Left colon (tissue), 2 donors: ENCODE measurements at regions not wholly inside any gene's neighbourhood (a gene's known extent, or its start where the extent isn't known, plus 50 kb on each side); places are given as distances from the start of the nearest gene placed in this dataset.

ENCODE experiments used
- ATAC-seq: fragments of 200-7000 bp; cut with Tn5 transposase; one replicate; pipeline ENCODE4 v1.9.1; 2020; ENCODE audit warnings: mild to moderate bottlenecking, moderate library complexity
- DNase-seq, 2 donors: peaks; one replicate each; pipeline ENCODE4 v3.0.0-alpha.2; 2020
- intact Hi-C, 2 donors: fragments of 100-400 bp; cut with DNase I in 1 of 2; cut with micrococcal nuclease in 1 of 2; formaldehyde crosslinking; loops; one replicate each; pipeline versions ENCODE4 v1.11.2 to v1.14.0; 2022; cut with DNase I, micrococcal nuclease
- donor health status: DM: no; HTN: no; CAD: no.
- donor health status: DM: yes; HTN: yes; CAD: no.

DNA sequence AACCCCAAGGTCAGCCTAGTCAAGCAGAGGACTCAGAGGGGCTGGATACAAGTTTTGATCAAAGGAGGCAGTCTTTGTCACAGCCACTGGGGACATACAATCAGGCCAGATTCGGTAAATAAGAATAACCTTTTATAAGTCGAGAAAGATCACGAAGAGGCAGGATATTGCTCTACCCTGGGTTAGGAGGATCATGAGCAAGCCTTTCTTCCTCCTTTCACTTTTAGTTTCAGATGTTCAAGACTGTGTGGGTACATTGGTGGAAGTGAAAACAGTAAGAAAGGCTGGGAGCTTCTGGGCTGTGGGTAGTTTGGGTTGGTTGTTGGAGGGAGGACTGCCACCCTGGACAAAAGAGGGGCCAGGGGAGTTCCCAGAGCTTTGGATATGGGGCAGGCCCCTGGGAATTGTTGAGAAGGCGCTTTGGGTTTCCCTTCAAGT is 127.7 kb downstream of the SNAPC1 start:
- ATAC-seq, result peak; percentile 43
- no peak for DNase-seq
- intact Hi-C loops, result no loop called here

DNA sequence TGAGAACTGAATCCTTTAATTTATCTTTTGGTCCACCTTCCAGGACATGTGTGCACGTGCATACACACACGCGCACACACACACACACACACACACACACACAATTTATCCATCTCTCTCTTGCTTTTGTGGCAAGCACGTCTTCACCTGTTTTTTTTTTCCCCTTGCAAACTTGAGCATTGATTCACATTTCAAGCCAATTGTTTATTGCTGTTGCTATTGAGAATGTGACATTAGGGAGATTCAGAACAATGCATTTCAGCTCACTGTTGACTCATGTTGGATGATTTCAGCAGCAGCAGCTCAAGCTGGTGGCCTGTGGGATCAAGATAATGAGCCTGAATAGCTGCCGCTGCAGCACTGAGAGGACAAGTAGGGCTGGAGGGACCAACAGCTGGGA is 128.9 kb downstream of the SNAPC1 start:
- intact Hi-C loops, result no loop called here
- ATAC-seq, result no peak
- DNase-seq, result no peak

DNA sequence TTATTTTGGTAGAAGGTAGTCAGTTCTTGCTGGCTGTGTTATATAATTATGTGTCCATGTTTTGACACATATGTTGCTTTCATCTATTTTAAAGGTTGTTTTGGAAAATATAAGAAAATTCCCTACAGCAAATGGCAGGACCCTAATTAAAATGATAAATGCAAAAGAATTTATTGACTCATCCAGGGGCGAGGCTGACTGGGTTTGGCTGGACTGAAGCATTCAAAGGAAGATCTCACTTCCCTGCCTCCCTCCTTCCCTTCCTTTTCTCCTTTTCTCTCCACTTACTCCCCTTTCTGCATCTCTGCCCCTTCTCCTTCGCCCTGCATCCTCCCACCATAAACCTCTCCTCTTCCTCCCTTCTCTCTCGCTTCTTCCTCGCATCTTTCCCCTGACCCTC is 129.6 kb downstream of the SNAPC1 start:
- no peak for DNase-seq
- intact Hi-C loops, result no loop called here
- no peak for ATAC-seq

DNA sequence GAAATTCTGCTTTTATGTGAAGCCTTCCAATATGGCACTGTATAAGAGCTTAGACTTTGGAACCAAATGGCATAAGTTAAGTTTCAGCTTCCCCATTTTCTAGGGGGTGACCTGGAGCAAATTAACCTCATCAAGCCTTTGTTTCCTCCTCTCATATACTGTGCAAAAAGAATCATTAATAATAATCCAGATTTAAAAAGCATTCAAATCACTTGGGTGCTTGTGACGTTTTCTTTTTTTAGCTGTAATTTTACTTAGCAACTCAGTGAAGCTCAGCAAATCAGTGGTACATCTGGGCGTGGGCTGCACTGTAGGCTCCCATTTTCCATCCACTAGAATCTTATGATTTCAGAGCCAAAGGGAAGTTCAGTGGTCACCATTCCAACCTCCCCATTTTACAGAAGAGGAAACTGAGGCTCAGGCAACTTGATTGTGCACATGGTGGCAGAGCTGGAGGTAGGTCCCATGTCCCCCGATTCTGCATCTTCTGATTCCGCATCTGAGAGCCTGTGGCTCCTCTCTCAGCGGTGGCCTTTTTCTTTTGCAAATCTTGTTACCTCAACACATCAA is 131.2 kb downstream of the SNAPC1 start:
- ATAC-seq, result no peak
- intact Hi-C loops, result no loop called here
- DNase-seq, result no peak

DNA sequence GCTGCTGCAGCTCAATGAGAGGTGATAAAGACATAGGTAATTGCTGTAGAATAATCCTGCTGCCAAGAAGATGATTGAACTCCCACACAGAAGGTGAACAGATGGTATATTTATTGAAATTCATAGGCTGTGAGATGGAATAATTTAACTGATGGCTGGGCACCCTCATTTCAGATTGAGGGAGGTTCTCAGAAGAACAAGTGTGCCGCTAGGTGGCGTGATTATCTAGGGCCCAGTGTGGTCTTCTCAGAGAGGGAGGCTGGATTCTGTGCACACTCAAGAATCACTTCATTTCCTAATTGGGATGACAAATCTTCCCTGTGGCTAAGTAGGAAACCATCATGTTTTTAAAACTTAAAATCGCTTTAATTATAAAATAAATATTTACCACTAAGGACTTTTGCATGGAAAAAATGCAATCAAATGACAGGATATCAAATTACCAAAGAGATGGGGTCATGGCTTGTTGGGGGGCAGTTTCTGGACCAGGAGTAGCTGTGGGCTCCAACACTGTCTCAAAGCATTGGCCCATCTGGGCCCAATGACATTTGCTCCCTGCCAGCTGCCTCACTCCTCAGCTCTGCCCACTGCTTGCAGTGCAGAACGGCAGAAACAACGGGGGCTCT is 132.3 kb downstream of the SNAPC1 start:
- intact Hi-C loops, result no loop called here
- DNase-seq, result peak; percentile 31 to 80
- ATAC-seq, result peak; percentile 54

DNA sequence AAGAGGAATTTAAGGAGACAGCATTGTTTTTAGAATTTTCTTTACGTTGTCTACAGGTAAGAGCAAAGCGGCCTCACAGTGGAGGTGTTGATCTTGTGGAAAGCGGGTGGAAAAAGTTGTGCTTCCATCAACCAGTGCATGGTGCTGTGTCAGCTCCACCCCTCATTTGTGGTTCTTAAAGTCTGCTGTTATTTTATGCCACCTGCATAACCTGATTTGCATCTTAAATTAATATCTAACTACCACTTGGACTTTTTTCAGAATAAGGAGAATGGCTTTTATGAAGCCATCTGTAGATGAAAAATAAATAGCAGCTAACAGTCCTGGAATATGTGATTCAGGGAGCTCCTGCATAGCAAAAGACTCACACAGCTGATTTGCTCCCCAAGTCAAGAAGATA is 135.1 kb downstream of the SNAPC1 start:
- no peak for ATAC-seq
- intact Hi-C loops, result no loop called here
- DNase-seq, result no peak

DNA sequence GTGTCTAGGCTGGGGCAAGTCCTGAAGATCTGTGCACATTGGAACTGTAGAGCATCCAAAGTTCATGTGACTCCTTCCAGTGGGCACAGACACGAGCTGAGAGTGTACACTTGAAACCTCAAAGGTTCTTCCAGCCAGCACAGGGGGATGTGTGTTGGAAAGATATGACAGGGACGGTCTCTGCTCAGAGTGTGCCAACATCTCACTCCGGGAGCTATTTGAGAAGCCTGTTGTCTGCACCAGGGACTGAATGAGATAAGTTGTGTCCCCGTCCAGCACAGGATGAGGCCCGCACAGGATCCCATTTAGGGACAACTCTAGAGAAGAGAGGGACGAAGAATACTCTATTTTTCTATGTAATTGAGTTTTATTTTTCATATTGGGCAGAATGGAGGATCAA is 136.3 kb downstream of the SNAPC1 start:
- DNase-seq, result no peak
- no peak for ATAC-seq
- intact Hi-C loops, result no loop called here

DNA sequence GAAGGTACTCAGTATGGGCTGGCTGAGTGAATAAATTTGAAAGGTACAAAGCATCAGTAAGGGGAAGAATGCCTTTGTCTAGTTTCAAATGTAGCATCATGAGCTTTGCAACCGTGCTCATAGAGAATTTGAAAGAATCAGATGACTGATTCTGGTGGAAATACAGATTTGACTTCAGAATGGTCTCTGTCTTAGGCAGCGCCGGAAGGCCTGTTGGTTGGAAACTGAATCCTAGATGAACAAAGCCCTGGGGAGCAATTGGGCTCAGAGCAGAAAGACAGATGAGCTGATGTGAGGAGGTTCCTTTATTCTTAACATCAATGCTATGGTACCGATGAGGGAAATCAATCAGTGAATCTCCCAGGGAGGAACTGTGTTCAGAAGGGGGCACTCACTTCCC is 137.3 kb downstream of the SNAPC1 start:
- ATAC-seq, result no peak
- intact Hi-C loops, result no loop called here
- DNase-seq, result no peak

DNA sequence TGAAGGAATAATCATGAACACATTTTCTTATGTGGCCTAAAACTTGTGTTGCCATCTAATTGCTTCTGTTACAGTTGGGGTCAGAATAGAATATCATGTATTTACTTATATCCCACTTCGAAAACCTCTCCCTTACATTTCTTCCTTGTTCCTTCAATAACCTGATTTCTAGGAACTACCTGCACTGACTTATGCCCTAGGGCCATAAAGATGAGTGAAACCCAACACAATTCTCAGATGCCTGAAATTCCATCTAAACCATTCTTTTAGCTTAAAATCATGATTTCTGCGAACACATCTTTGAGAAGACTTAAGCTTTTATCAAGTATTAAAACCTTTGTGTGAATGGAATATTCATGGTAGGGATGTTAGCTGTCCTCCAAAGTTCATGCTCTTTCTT is 142.7 kb downstream of the SNAPC1 start:
- intact Hi-C loops, result no loop called here
- DNase-seq (no peak), ATAC-seq (no peak)

DNA sequence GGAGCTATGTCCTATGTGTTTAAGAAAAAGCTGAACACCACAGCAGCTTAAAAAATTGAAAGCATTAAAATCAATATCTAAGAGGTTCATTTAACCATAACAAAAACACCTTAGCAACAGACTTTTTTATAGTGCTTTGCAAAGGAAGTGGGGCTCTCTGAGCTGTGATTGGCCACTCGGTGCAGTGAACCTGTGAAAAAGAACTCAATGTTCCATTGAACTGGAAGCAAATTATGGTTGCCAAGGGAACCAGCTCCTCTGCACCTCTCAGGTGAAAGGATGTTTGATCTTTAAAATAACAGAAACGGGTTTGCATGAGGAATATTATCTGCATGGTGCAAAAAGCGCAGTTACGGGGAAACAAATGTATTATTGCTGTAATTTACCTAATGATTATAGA is 149.4 kb downstream of the SNAPC1 start:
- intact Hi-C loops, result no loop called here
- ATAC-seq (no peak), DNase-seq (no peak)

DNA sequence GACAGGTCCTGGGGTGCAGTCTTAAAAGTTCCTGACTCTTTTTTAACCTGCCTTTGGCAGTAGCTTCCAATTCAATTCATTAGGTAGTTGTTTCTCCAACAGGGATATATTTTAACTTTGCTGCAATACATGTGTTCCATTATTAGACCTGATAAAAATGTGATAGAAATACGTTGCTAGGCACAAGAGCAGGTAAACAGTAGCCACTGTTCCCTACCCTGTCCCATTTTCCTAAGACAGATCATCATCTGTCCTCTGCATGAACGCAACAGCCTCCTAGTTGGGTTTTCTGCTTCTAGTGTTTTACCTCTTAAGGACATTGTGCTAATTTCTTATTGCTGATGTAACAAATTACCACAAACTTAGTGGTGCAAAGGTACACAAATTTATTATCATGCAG is 156.8 kb downstream of the SNAPC1 start:
- DNase-seq (no peak), ATAC-seq (no peak)
- intact Hi-C loops, result no loop called here

DNA sequence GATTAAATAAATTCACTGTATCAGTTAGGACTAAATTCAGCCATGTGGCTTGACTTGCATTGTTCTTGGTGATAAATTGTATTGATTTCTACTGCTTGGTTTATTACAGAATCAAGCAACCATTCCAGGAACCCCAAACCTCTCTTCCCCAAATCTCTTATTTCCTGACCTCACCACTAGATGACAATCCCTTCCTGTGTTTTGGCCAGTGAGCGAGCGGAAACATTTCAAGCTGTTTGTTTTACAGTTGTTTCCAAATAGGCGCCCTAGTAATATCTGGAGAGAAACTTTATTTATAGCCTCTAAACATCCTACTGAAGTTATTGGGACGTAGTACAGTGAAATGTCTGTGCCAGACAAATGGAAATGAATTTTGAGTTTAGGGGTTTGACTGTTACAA is 161.1 kb downstream of the SNAPC1 start:
- DNase-seq, result no peak
- no peak for ATAC-seq
- intact Hi-C loops, result no loop called here

DNA sequence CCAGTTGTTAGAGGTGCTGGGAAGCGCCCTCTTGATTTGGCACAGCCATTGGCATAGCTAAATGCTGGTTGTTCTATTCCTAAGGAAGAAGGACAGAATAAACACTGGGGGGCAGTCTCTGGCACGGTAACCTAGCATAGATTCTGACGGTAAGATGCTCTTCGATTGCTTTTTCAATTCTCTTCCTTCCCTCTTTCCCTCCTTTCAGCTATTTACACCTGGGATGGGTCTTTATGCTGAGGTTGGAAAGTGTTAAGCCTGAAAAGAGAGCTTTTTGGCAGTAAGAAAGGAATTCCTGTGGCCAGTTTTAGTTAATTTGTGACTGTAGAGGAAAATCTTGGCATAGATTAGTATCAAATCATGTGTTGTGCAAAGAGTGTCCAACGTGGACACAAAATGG is 162.8 kb downstream of the SNAPC1 start:
- DNase-seq (peak in 1 of 2 donors; percentile 9), ATAC-seq (peak; percentile 39)
- intact Hi-C loops, result no loop called here

DNA sequence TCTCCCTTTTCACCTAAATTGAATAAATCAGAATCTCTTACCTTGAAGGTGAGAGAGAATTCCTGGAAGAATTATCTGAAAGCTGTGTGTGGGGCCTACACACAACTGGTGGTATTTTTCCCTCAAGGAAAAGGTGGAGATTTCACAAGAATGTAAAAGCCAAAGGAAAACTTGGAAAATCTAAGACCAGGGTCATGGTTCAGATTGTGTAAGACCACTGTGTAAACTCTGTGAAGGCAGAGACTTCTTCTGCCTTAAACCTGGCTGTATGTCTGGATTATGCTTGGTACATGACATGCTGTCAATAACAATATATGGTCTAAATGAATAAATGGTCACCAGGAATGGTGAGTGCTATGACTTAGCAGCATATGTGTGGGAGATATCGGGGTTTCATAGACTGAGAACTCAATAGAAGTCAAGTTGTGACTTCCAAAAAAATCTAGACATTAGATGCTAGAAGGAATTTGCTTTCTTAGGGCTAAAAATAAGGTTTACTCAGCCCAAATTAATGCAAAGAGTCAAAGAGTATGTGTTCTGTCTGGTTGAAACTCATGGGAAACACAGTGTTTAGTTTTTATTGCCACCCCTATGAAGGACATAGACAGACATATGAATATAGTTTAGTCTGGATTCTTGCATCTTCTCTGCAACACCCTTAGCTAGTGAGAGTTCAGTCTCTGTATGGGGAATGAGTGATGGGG is 163.7 kb downstream of the SNAPC1 start:
- DNase-seq (no peak), ATAC-seq (no peak)
- intact Hi-C loops, result no loop called here

DNA sequence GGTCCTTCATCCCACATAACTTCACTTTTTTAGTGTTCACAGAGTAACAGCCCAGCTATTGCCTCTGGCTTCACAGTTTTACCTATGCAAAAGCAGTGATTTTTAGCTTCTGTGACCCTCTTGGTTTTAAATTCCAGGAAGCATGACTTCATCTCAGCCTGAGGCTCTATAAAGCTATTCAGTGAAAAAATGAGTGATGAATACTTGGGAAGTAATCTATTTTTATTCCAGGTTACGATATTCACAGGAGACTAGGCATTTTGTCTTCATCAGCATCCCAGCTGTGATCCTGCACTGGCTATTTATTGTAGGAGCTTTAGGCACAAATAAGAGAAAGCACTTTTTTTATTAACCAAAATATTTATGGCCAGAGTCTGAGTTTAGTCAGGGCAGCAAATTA is 164.8 kb downstream of the SNAPC1 start:
- DNase-seq, result no peak
- intact Hi-C loops, result no loop called here
- no peak for ATAC-seq

DNA sequence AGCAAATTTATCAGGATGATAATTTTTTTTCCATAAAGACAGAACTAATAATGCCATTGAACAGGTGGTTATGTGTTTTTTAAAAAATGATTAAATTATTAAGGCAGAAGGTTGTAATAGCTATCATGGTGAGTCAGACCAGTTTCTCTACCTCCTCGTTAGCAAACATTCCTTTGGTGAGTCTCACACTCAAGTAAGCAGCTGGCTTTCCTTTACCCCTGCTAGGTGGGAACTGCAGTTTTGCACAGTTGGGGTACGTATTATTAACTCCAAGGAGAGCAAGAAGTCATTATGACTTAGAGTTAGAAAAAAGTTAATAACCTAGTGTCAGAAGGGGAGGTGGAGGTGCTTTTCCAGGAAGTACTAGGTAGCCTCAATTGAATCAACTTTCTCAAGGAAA is 165.3 kb downstream of the SNAPC1 start:
- ATAC-seq, result no peak
- no peak for DNase-seq
- intact Hi-C loops, result no loop called here

DNA sequence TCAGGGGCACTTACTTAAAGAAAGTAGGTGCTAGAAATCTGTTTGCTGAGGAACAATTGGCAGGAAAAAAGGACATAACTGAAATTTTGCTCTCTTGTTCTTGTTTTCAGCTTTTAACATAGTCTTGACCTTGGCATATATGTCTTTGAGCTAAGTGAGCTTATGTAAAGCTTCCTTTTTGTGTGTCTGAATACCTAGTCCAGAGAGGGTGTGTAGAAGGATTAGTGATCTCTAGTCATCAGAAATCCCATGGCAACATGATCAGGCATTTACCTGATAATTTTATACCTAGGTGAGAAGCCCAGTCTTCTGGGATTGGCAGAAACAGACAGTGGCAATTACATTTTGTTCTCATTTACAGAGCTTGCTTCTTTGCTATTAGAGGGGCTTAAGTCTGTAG is 166.1 kb downstream of the SNAPC1 start:
- ATAC-seq, result no peak
- intact Hi-C loops, result no loop called here

DNA sequence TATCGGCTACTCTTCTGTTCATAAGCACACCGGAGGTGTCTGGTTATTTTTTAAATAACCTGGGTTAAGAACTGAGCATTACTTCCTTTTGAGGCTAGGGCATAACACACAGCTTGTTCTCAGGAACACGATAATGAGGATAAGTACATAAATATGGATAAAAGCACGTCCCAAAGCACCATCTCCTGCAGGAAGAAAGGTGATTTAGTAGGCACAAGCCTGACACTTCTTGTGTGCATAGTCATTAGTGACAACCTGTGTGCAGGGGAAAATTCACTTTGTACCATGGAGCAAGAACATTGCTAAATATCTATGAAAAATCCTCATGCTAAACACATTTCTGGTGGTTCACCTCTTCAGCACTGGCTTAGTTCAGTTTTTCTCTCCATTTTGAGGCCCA is 166.5 kb downstream of the SNAPC1 start:
- intact Hi-C loops, result no loop called here

More for the DNA sequence above, 166.1 kb downstream of the SNAPC1 start:
- DNase-seq, result no peak

DNA sequence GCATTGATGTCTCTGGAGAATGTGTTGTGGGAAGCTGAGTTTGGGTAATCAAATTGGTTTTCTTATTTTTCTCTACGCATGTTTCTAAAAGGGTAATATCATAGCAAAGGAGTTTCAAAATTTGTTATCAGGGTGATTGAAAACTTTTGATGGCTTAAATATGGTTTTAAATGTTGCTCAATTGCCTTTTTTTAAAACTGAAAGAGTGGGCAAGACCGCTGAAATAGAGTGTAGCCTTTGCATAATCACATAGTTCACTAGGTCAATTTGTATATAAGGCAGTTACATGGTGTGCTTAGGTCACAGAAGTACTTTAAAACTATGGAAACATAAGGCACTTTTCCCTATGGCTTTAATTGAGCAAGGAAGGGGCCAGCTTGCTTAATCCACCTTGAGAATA is 167.4 kb downstream of the SNAPC1 start:
- DNase-seq (no peak), ATAC-seq (no peak)
- intact Hi-C loops, result no loop called here

More for the DNA sequence above, 166.5 kb downstream of the SNAPC1 start:
- ATAC-seq (no peak), DNase-seq (no peak)

DNA sequence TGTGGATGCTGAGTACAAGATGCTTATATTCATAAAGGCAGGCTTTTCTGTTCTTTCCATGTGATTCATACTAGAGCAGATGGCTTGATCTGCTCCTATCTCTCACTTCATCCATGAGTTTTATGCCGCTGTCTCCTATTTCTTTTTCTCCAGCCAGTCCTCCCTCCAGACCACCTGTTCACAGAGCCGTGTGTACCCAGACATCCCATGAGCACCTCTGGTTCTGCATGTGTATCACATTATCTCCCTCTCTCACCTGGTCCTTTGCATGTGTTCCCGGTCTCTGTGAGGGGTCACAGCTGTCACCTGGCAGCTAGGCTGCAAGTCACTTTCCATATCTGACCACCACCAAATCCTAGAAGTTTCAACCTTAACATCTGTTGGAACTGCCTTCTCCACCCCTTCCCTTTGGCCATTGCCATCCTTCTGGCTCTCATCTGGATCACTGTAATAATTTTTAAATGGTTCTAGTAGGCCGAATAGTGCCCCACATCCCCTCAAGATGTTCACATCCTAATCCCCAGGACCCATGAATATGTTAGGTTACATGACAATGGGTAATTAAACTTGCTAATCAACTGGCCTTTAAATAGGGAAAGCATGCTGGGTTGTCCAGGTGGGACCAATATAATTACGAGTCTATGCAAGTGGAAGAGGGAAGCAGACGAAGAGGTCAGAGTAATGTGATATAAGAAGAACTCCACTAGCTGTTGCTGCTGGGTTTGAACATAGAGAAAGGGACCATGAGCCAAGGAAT is 168.1 kb downstream of the SNAPC1 start:
- DNase-seq (no peak), ATAC-seq (no peak)
- intact Hi-C loops, result no loop called here
